GM19239 (cell line): ENCODE measurements at regions not wholly inside any gene's neighbourhood (a gene's known extent, or its start where the extent isn't known, plus 50 kb on each side); places are given as distances from the start of the nearest gene placed in this dataset.
"Not testable (repeated sequence)": the region's sequence is repeated elsewhere in the genome, so short reads cannot be mapped to it uniquely, and the experiment has no call there.

Source experiments
- DNase-seq: peaks from one replicate; pipeline ENCODE4 v3.0.0; 2011; ENCODE audit warnings: low spot score; ENCODE audit not compliant: insufficient read length
- FAIRE-seq: peaks from 2 replicates; lab custom pipeline; 2011; peaks lifted over from hg19 to GRCh38; lab: Jason Lieb, UNC

DNA sequence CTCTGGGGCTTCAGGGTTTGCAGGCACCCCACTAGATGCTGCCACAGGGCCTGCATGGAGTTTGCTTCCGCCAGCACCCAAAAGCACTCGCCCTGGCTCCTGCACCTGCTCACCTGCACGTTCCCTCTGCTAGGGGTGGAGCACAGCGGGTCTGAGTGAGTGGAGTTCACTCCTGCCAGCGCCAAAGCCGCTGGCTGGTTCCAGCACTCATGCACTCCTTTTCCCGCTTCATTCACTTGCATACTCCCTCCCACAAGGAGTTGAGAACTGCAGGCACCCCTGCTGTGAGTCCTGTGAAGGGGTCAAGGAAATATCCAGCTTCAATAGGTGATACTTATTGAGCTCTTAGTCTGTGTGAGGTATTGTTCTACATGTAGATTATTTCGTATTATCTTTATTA, 537.5 kb downstream of the NR2F2 start:
- DNase-seq (no peak), FAIRE-seq (no peak)

DNA sequence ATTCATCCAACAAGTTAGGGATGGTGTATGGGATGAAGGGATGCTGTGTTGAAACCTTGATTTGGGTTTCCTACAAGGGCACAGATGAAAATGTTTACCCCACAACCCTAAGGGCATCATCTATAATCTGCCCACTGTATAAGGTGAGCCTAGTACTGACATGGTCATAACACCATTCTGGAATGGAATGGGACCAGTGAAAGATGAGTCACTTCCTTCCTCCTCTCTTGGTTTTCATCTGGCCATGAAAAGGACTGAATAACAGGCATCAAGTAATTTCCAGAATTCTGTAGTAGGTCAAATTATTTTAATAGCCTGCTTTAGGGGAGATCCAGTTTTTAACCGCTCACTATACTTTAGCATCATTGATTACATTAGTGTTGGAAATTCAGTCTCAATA, 538.6 kb downstream of the NR2F2 start:
- DNase-seq (no peak), FAIRE-seq (no peak)

DNA sequence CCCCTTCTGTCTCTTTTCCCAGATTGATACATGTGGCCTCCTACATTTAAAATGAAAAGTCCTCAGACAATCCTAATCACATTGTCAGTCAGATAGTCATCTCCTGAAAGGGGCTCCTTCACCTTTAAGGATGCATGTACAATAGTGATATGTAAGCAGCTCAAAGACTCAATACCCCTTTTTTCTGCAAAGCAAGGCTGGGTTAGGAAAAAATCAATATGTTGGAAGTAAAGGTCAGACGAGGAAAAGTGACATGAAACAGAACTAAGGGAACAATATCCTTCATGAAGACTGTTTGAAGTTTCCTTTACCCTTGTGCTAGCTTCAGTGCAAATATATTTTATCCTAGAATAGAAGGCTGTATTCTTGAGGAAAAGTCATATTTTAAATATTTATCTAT, 539.3 kb downstream of the NR2F2 start:
- DNase-seq, result no peak

DNA sequence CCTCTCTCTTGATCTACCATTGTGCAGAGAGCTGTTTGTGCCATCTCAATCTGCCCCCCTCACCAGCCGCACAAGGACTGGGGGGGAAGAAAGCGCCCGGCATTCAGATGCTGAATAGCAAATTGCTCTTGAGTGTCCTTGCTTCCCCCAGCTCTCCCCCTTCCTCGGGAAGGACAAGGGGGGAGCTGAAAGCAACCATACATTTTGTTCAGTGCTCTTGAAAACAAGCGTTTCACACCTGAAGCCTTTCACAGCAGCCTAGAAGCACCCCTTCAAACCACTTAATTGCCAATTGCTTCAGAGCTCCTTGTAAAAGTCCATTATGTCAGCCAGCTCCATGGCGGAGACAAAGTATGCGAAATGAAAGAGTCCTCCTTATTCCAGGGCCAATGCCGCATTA, 540.1 kb downstream of the NR2F2 start:
- FAIRE-seq (no peak), DNase-seq (no peak)

More for the DNA sequence above, 539.3 kb downstream of the NR2F2 start:
- no peak for FAIRE-seq

DNA sequence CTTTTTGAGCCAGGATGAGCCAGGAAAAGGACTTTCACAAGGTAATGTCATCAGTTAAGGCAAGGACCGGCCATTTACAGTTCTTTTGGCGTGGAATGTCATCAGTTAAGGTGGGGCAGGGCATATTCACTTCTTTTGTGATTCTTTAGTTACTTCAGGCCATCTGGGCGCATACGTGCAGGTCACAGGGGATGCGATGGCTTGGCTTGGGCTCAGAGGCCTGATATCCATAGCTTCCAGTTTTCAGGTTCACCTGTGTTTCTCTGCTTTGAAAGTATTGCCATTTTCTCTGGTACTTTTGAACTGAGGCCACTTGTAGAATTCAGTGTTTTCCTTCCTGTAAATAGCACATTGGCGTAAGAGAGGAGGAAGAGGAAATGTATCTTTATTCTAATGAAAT, 546.9 kb downstream of the NR2F2 start:
- DNase-seq, FAIRE-seq: not testable (repeated sequence)

DNA sequence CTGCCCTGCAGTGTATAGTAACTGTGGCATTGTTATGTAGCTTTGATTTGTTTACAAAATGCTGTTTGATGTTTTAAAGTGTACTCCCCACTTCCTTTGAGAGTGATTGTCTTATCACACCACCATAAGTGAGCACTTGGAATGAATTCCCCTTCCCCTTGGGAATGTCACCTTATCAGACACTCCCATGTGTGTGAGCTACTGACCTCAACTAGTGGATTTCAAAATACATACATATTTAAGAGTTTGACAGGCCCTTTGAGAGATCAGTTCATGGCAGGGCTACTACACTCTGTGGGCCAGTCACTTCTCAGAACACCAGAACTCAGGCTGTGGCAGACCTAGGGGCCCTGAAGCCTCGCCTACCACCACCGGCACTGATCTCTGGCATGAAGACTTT, 547.6 kb downstream of the NR2F2 start:
- FAIRE-seq, result no peak

DNA sequence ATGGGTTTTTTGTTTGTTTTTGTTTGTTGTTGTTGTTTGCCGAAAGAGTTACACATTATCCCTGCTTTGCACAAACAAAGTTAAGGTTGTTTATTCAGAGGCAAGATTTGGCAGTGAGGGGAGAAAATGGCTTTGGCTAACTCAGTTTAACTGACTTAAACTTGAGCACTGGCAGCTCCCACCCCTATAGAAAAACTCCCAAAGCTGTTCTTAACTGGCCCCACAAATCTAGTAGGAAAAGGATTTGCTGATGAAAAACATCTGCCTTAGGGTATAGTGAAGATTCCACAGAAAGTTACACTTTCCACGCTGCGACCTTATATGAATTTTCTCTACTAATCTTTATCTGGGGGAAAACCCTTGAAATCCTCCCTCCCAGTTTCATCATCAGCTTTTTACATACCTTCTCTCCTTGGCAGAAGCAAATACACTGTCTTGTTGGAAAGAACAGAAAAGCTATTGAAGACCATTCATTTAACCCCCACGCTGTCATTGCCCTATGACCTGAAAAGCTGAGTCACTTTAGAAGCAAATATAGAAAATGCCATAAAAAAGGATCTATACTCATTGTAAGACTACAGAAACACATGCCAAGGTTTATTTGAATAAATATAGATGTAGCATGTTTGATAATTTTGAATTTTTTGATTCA, 551.7 kb downstream of the NR2F2 start:
- DNase-seq, result no peak
- no peak for FAIRE-seq

More for the DNA sequence above, 547.6 kb downstream of the NR2F2 start:
- no peak for DNase-seq

DNA sequence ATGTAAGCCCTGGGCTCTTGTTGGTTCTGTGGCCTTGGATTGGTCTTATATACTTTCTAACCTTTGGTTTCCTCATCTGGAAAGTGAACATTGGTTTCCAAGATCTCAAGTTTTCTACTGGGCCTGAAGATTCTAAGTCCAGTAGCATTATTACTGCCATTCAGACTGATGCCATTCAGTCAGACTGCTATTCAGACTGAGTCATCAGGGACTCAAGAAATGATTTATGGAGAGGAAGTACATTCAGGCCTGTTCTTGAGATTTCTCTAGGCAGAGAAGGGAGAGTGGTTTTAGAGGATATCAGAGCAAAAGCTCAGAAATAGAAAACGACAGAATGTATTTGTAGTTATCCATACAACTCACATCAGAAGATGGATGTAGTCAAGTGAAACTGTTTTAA, 557.2 kb downstream of the NR2F2 start:
- FAIRE-seq (no peak), DNase-seq (no peak)

DNA sequence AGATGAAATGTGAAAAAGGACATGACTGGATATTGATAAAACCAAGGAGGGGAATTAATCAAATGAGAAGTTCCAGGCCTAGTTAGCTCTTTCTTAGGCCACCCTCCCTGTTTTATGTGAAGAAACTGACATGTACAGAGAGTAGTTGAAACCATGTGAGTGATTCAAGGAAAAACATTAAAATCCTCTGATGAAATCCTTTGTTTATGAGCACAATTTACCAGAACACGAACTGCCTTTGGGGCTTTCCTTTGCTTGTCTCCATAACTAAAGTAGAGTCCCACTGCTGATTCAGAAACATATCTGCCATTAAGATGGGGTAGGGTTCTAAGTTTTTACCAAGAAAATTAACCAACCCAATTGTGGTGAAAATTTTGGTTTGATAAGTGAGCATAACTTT, 558.3 kb downstream of the NR2F2 start:
- DNase-seq, result no peak
- FAIRE-seq, result no peak

DNA sequence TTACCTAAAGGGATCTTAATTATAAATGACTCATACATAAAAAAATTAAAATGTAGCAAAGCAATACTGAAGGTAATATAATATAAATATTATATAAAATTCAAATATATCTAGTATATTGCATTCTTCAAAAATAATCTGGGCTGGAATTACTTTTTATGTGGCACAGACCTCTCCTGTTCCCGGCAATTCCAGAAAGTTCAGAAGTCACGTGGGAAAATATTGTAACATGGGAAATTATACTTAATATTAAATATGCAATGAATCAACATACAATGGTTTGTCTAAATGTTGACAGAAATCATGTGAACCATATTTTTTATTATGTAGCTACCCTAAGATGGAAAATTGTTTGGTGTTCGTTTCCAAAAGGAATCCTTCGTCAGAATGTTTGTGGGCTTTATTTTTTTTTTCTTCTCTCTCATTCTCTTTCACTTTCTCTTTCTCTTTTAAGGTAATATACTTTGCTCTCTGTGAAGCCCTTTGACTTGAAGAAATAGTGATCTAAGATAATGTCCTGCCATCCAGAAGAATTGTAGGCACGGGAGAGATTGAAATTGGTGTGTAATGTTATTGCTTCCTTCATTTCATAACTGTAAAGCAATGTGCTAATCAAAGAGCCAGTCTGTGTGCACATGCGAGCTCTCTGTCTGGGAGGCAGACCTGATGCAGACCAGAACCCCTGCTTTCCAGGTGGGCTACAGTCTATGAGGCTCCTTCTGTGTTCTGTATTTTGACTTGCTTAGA, 559.4 kb downstream of the NR2F2 start:
- FAIRE-seq, result no peak
- DNase-seq, result no peak

DNA sequence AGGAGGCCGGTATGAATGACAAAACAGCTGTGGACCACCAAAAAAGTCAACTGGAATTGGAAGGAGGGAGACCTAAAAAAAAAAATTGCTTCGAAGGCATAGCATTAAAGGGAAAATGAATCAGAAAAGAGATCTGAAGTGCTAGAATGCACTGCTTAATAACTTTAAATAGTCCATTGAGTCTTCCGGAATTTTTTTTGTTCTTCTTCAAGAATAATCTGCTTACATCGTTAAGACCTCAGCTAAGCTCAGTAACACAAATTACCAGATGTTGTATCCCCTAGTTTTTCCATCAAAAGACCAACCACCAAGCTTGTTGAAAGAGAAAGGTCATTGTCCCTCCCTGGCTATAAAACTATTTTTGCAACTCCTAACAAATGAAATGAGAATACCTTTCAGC, 560.5 kb downstream of the NR2F2 start:
- FAIRE-seq, result no peak

DNA sequence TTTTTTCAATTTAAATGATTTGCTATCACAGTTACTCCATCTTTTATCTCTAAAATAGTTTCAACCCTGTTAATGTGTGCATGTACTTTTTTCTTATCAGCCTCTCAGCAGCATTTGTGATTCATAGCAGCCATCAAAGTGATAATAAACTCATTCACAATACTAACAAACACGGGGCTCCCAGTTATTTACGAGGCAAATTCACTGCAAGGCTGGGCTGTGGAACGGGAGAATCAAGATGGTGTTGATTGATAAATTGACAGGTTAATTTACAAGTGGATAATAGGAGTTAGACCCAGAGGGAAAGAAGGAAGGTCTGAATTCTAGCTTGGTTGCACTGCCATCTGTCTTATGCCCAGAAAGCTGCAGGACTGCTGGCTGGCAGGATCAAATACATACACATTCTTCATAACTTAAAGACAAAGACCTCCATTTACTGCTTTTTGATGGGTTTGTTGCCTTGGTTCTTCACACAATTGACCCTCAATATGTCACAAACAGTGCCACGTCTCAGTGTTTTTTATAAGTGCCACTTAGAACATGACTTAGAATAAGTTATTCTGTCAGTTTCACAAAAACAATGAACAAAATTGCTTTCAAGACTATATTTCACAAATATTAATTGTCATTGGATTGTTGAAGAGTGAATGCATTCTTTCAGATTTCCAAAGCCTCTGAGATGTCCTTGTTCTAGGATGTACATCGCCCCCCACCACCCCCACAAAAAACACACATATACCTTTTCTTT, 562.8 kb downstream of the NR2F2 start:
- DNase-seq (no peak), FAIRE-seq (no peak)

More for the DNA sequence above, 560.5 kb downstream of the NR2F2 start:
- no peak for DNase-seq

DNA sequence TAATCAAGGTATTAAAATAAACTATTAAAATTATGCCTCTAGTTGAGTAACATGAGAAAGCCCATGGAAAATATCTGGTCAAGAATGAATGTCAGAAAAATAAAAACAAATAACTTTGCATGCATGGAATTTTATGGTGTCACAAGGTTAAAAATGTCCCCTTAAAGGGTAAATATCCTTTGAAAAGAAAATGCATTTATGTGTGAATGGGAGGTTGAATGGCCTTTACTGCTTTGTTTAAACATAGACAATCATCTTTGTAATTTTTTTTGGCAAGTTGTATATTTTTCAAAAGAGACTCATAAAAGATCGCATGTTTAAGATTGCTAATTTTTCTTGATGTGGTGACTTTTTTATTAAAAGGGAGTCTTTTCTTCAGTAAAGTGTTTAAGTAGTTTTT, 564.2 kb downstream of the NR2F2 start:
- FAIRE-seq, result no peak
- no peak for DNase-seq

DNA sequence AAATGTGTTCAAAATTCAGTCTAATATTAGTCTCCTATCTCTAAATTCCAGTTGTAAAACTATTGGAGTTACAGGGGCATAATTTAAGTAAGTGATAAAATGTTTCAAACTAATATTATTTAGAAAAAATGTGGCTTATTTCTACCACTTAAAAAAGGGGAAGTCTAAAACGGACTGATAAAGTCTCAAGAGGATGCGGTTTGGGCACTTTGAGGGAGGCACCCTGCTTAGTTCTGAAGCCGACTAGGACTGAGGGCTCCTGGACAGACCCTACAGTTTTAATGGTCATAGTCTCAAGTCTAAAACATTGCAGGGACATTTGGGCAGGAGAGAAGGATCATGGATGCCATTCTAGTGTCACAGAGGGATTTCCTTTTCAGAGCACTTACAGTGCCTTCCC, 566.3 kb downstream of the NR2F2 start:
- FAIRE-seq, result no peak
- DNase-seq, result no peak

DNA sequence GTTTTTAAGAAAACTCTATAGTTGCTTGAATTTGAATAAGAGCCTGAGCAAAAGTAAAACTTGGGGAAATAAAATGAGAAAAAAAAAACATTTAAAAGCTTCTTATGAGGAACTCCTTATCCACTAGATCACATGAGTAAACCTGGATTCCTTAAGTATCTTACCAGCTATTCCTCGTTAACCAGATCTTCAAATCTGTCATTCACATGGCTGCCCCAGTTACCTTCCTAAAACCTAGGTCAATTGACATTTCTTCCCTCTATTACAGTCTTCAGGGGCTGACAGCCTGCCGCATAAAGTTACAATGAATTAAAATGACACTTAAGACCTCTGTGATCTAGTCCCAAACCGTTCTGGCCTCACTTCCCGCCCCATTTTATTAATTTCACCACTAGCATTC, 583.6 kb downstream of the NR2F2 start:
- FAIRE-seq (no peak), DNase-seq (no peak)

DNA sequence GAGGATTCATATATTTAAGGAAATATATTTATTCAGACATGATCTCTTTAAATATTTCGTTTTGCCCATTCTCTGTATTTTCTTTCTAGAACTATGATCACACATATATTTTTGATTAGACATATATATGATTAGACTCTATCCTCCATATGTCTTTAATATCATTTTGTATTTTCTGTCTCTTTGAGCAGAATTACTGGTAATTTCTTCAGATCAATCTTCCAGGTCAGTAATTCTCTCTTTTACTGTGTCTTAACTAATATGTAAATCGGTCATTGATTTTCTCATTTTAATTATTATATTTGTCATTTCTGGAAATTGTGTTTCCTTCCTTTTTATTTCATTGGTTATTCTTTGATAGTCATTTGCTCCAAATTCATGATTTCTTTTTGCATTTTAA, 586.2 kb downstream of the NR2F2 start:
- DNase-seq (no peak), FAIRE-seq (no peak)

DNA sequence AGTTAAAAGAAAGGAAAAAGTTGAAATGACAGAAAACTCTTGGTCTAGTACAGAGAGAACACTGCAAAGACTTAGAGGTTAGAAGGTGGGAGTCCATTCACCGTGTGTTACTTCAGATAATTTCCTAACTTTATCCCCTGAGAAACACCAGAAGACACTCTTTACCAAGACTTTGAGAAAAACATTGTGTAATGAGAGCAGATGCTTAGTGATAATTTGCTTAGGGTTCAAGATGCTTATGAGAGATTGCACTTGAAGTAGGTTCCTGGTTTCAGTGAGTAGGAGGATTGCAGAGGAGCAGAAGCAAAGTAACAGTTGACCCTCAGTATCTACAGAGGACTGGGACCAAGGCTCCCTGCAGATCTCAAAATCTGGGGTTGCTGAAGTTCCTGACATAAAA, 594.1 kb downstream of the NR2F2 start:
- no peak for DNase-seq
- FAIRE-seq, result no peak

DNA sequence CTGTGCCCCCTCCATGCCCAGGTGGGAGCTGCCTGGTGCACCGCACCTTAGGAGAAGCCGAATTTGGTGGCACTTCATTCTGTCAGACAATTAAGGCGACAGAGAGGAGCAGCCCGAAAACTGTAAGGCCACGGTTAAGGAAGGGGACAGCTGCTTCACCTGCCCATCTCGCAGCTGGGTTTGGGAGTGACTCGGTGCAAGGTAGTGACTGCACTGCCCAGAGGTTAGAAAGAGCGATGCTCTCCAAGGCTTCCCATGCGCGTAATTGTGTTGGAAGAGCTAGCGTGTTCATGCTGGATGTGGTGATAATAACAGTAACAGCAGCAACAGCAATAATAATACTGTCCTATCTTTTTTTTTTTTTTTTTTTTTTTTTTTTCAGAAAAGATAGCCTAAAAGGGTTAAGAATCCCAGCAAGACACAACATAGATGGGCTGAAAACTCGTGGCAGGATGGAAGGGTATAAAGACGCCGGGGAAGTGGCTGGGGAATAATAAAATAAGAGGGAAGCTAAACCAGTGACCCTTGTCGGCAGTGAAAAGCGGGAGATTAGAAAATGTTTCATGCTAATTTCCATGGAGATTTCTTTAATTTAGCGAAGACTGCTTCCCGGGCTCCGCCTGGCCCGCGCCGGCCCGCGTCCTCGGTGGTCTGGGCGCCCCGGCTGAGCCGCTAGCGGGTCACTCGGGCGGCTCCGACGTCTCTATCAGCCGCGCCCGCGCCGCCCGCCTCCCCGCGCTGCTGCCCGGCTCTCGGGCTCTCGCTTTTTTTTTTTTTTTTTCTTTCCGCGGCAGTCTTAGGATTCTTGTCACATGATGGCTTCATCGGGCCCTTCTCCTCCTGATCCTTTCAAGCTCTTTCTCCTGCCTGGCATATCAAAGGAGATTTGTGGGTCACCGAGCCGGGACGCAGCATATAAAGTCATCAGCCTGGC, 617.1 kb downstream of the NR2F2 start:
- DNase-seq, result no peak
- FAIRE-seq, result no peak

DNA sequence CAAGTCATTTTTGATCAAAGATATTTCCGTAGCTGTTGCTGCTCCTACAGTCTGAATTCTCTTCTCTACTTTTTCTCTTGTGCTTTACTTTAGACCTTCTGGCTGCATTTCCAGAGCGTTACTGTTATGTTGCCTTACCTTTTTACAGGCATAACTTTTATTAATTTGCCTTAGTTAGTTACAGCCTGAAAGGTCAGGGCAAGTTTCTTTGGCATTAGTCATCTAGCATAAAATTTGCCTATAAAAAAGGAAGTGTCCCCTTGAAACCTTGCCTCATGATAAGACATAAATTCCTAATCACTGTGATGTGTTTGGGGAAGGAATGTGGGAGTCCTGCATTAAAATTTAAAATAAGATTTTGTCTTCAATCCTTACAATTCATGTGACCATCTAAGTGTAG, 618.5 kb downstream of the NR2F2 start:
- FAIRE-seq, result no peak
- no peak for DNase-seq

DNA sequence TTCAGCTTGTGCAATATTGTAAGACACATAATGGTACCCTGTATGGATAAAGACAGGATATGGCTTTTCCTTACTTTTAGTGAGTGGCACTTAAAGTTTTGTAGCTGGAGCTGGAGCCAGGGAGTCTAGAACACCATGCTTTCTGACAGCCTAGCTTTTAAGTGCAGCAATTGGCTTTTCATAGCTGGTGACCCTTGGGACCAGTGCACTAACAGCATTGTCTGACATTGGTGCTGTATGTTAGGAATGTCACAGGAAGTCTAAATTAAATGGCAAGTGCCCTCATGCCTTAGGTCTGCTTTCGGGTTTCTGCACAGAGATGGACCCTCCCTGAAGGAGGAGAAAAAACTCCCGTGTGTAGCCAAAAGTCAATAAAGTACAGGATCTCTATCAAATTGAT, 628.2 kb downstream of the NR2F2 start:
- FAIRE-seq (no peak), DNase-seq (no peak)
